Heart left ventricle (tissue), 16 donors: ENCODE measurements at regions not wholly inside any gene's neighbourhood (a gene's known extent, or its start where the extent isn't known, plus 50 kb on each side); places are given as distances from the start of the nearest gene placed in this dataset.

Source experiments
- ATAC-seq, 4 donors: fragments of 200-7000 bp; cut with Tn5 transposase; one replicate each; pipeline ENCODE4 v1.9.1; 2020 to 2022; ENCODE audit warnings: moderate library complexity in 4 of 4, mild to moderate bottlenecking in 3 of 4, moderate number of reproducible peaks in 1 of 4
- DNase-seq, 5 donors: peaks; one replicate each; pipeline ENCODE4 v3.0.0-alpha.2; 2020
- H3K27ac ChIP-seq, 12 donors: fragments of 200-600 bp; sonication (generic) in 4 of 12; one replicate each; pipeline versions ENCODE4 v1.5.0 to v1.8.0; 2016 to 2022; ENCODE audit warnings: mild to moderate bottlenecking in 2 of 12
- H3K27me3 ChIP-seq, 9 donors: fragments of 200-600 bp; sonication (generic) in 2 of 9; one replicate each; pipeline versions ENCODE4 v1.5.1 to v1.8.0; 2016 to 2022; ENCODE audit warnings: mild to moderate bottlenecking in 3 of 9
- H3K36me3 ChIP-seq, 9 donors: fragments of 200-600 bp; sonication (generic) in 2 of 9; one replicate each; pipeline versions ENCODE4 v1.5.0 to v1.8.0; 2018 to 2022; ENCODE audit warnings: mild to moderate bottlenecking in 2 of 9
- H3K4me1 ChIP-seq, 12 donors: fragments of 200-600 bp; sonication (generic) in 4 of 12; one replicate each; pipeline versions ENCODE4 v1.5.0 to v1.8.0; 2016 to 2022; ENCODE audit warnings: mild to moderate bottlenecking in 3 of 12
- H3K4me3 ChIP-seq, 12 donors: fragments of 200-600 bp; sonication (generic) in 4 of 12; one replicate each; pipeline versions ENCODE4 v1.5.0 to v1.8.0; 2017 to 2022; ENCODE audit warnings: mild to moderate bottlenecking in 9 of 12, moderate library complexity in 4 of 12
- H3K9me3 ChIP-seq, 12 donors: fragments of 200-600 bp; sonication (generic) in 4 of 12; one replicate each; pipeline versions ENCODE4 v1.5.0 to v1.8.0; 2016 to 2022; ENCODE audit warnings: mild to moderate bottlenecking in 1 of 12
- POLR2A ChIP-seq, 2 donors: fragments of 450-650 bp; IDR thresholded peaks; one replicate each; pipeline ENCODE4 v1.6.1; 2017; ENCODE audit warnings: antibody characterized with exemption in 2 of 2, mild to moderate bottlenecking in 2 of 2, moderate library complexity in 2 of 2
- WGBS, 4 donors: extraction: QIAGEN DNeasy Blood & Tissue Kit in 2 of 4; methylation state at CpG; one replicate each; pipeline versions ENCODE4 v1.1.5 to v1.1.7; 2013 to 2018; 5-methylcytosine and 5-hydroxymethylcytosine counted together
- intact Hi-C, 10 donors: fragments of 100-400 bp; cut with DNase I; formaldehyde crosslinking; loops; one replicate each; pipeline versions ENCODE4 v1.11.1 to v1.14.2; 2022
- TF ChIP-seq, protein P1 (sequence below), 12 donors: fragments of 200-600 bp; sonication (generic) in 4 of 12; IDR thresholded peaks; one replicate each; pipeline versions ENCODE4 v1.5.0 to v1.8.0; 2018 to 2022; ENCODE audit warnings: antibody characterized with exemption in 12 of 12, mild to moderate bottlenecking in 5 of 12
- donor health status: ischemic (EF 13 %, LVEDD 7.1; RV severe dilation, severe dysfunction).
- donor health status: healthy with polysubstance abuse.
- donor health status: DM: no; HTN: yes; CAD: no.
- donor health status: DM: no; HTN: no; CAD: no.
- donor health status: ischemic (EF 25% LVEDD 6.9; RV normal size, moderate dysfunction).
- donor health status: ischemic (EF 25% LVEDD 5.7; RV mildly dilated, moderate dysfunction).
- donor health status: healthy.
- donor health status: DM: yes; HTN: yes; CAD: no.
- donor health status: ischemic (EF 35%, LVEDD 5.7; RV mildly dilated, moderate dysfunction).
- donor health status: nonischemic (EF 11% LVEDD 7.7; RV severe dilation, severe dysfunction).
- donor health status: DM: yes; HTN: yes; CAD: no.
- donor health status: PGD.
- donor health status: ischemic (EF 29% LVEDD 5.4; RV normal size, mild dysfunction).
- donor health status: nonischemic (EF 23%, LVEDD 6.1; RV moderate dilation, normal function).

GRCh38 chr1:221316491-221317056 lies 425.3 kb downstream of the DUSP10 start:
- Histone ChIP-seq H3K4me3 (no peak overlapping the region), H3K36me3 (no peaks in the 10 kb centered on the region), H3K27me3 (no peaks in the 10 kb centered on the region), H3K4me1 (peaks cover 0 to 12% (median 0%) of the 10 kb centered on the region in 12 donors), H3K9me3 (no peaks in the 10 kb centered on the region), H3K27ac (no peak overlapping the region)
- WGBS, 4 donors = 79 to 90% (median 88%) methylated on average over 1 of the region's 1 CpG
- intact Hi-C loops = no loop called here
- TF ChIP-seq POLR2A (IDR thresholded peaks at IDR 0.05) = no peak
- TF ChIP-seq, protein P1, sequence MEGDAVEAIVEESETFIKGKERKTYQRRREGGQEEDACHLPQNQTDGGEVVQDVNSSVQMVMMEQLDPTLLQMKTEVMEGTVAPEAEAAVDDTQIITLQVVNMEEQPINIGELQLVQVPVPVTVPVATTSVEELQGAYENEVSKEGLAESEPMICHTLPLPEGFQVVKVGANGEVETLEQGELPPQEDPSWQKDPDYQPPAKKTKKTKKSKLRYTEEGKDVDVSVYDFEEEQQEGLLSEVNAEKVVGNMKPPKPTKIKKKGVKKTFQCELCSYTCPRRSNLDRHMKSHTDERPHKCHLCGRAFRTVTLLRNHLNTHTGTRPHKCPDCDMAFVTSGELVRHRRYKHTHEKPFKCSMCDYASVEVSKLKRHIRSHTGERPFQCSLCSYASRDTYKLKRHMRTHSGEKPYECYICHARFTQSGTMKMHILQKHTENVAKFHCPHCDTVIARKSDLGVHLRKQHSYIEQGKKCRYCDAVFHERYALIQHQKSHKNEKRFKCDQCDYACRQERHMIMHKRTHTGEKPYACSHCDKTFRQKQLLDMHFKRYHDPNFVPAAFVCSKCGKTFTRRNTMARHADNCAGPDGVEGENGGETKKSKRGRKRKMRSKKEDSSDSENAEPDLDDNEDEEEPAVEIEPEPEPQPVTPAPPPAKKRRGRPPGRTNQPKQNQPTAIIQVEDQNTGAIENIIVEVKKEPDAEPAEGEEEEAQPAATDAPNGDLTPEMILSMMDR (IDR thresholded peaks at IDR 0.05) = no peak
- DNase-seq (no peak), ATAC-seq (no peak)

GRCh38 chr1:221317537-221317936 lies 424.4 kb downstream of the DUSP10 start:
- Histone ChIP-seq H3K27me3 (no peaks in the 10 kb centered on the region), H3K9me3 (no peaks in the 10 kb centered on the region), H3K36me3 (no peaks in the 10 kb centered on the region), H3K4me1 (peaks cover 0 to 12% (median 0%) of the 10 kb centered on the region in 12 donors), H3K4me3 (no peak overlapping the region), H3K27ac (no peak overlapping the region)
- DNase-seq (no peak), ATAC-seq (no peak)
- TF ChIP-seq, protein P1 (IDR thresholded peaks at IDR 0.05) = no peak
- no peak for TF ChIP-seq POLR2A (IDR thresholded peaks at IDR 0.05)
- intact Hi-C loops = no loop called here
- 74 to 95% (median 87%) methylated on average over 3 of the region's 3 CpGs for WGBS, 4 donors

DNA sequence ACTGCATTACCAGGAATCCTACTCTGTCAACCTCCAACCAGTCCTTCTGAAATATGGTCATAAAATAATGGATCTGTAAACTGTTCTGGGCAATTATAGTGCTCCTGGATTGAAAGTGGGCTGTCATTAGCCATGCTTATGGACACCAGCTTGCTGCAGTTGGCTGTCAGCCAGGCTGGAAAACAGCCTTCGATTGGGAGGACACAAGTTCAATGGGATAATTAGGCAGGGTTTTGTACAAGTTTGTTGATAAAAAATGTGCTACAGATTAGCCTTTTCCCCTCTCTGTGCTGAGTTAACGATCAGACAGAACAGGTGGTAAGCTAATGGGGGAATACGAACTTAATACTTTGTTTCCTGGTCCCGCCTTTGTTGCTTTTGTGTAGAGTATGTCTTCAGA lies 413.9 kb downstream of the DUSP10 start:
- no peak for TF ChIP-seq POLR2A (IDR thresholded peaks at IDR 0.05)
- TF ChIP-seq, protein P1 (IDR thresholded peaks at IDR 0.05) = no peak
- H3K9me3 ChIP-seq = peaks cover 0 to 25% (median 15%) of the 10 kb centered on the region in 12 donors
- no peak overlapping the region for H3K4me3 ChIP-seq
- WGBS, 4 donors = 48 to 59% (median 53%) methylated on average over 4 of the region's 4 CpGs
- H3K4me1 ChIP-seq = no peaks in the 10 kb centered on the region
- H3K36me3 ChIP-seq = no peaks in the 10 kb centered on the region
- no peak for ATAC-seq
- DNase-seq = no peak
- no peaks in the 10 kb centered on the region for H3K27me3 ChIP-seq
- no peak overlapping the region for H3K27ac ChIP-seq
- intact Hi-C loops = no loop called here

DNA sequence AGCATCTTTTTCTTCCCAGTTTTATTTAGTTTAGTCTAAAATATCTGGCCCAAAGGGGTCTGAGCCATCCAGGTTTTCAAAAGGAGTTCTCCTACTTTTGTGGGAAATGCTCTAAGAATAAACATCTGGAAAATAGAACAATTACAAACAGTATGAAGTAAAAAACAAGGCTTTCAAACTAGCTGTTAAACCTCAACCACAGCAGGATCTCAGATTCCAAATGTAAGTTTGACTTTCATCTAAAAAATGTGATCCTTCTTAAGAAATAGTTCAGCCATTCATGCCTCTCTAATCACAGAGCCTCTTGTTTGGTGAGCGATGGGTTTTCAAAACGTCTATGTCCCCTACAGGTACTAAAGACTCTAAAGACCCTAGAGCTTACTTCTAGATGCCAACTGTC lies 413.5 kb downstream of the DUSP10 start:
- H3K4me3 ChIP-seq = no peak overlapping the region
- H3K4me1 ChIP-seq = peaks cover 0 to 2% (median 0%) of the 10 kb centered on the region in 12 donors
- H3K9me3 ChIP-seq = peaks cover 0 to 25% (median 15%) of the 10 kb centered on the region in 12 donors
- no peaks in the 10 kb centered on the region for H3K27me3 ChIP-seq
- intact Hi-C loops = no loop called here
- no peak overlapping the region for H3K27ac ChIP-seq
- DNase-seq (no peak), ATAC-seq (no peak)
- H3K36me3 ChIP-seq = no peaks in the 10 kb centered on the region
- TF ChIP-seq, protein P1 (IDR thresholded peaks at IDR 0.05) = no peak
- no peak for TF ChIP-seq POLR2A (IDR thresholded peaks at IDR 0.05)
- WGBS, 4 donors = 89 to 91% (median 90%) methylated on average over 2 of the region's 2 CpGs
